A549 (cell line): ENCODE measurements at regions not wholly inside any gene's neighbourhood (a gene's known extent, or its start where the extent isn't known, plus 50 kb on each side); places are given as distances from the start of the nearest gene placed in this dataset.
A peak's percentile ranks its signal among the peaks of the same experiment; 100 is the strongest.

ENCODE experiments used
- ATAC-seq, 2 experiments: fragments of 200-7000 bp in 1 of 2; fragments of >200 bp in 1 of 2; cut with Nextera tagmentation in 1 of 2; cut with Tn5 transposase in 1 of 2; 3 replicates each; pipeline versions ENCODE4 v1.8.0 to v1.9.1; 2018 to 2020; ENCODE audit warnings: mild to moderate bottlenecking in 1 of 2, moderate library complexity in 1 of 2
- CTCF ChIA-PET: fragments of 300-600 bp; sonication (Branson Sonifier 250); formaldehyde crosslinking; extraction: SDS; loops from one replicate; lab custom pipeline; 2021; ENCODE audit warnings: antibody characterized with exemption, inconsistent platforms; lab: Yijun Ruan, JAX
- POLR2A ChIA-PET: fragments of 350-600 bp; formaldehyde crosslinking; extraction: SDS; loops from one replicate; lab custom pipeline; 2021; ENCODE audit warnings: antibody characterized with exemption, inconsistent platforms; lab: Yijun Ruan, JAX
- DNase-seq, 2 experiments: peaks; one replicate each; pipeline versions ENCODE4 v3.0.0 to v3.0.0-alpha.2; 2011 to 2016; ENCODE audit warnings: low read depth in 1 of 2, low spot score in 1 of 2
- FAIRE-seq: peaks from 2 replicates; lab custom pipeline; 2011; peaks lifted over from hg19 to GRCh38; lab: Jason Lieb, UNC
- H3K27ac ChIP-seq, 2 experiments: fragments of >200 bp; sonication (Bioruptor Twin); formaldehyde crosslinking; 3 replicates each; pipeline ENCODE4 v1.5.1; 2016 to 2017
- H3K4me1 ChIP-seq: fragments of >200 bp; sonication (Bioruptor Twin); formaldehyde crosslinking; 3 replicates; pipeline ENCODE4 v1.6.1; 2016
- H3K4me2 ChIP-seq: fragments of >200 bp; sonication (Bioruptor Twin); formaldehyde crosslinking; 3 replicates; pipeline ENCODE4 v1.6.1; 2016
- H3K4me3 ChIP-seq: fragments of >200 bp; sonication (Bioruptor Twin); formaldehyde crosslinking; 3 replicates; pipeline ENCODE4 v1.5.1; 2016
- H3K9me3 ChIP-seq: fragments of >200 bp; sonication (Bioruptor Twin); formaldehyde crosslinking; 3 replicates; pipeline ENCODE4 v1.6.1; 2016
- BHLHE40 ChIP-seq: IDR thresholded peaks from 2 replicates; pipeline ENCODE4 v1.6.1; 2012; ENCODE audit warnings: low read depth, low read length, inconsistent platforms
- CBX8 ChIP-seq: fragments of 200-600 bp; sonication (generic); IDR thresholded peaks from 2 replicates; pipeline ENCODE4 v1.6.1; 2016
- CEBPB ChIP-seq, 2 experiments: fragments of >200 bp in 1 of 2; sonication (Bioruptor Twin) in 1 of 2; formaldehyde crosslinking in 1 of 2; IDR thresholded peaks; 2 replicates each; pipeline ENCODE4 v1.6.1; 2012 to 2016
- EHF ChIP-seq: fragments of 250-450 bp; sonication (Bioruptor Pico); IDR thresholded peaks from 2 replicates; pipeline ENCODE4 v1.5.0; 2020; ENCODE audit warnings: mild to moderate bottlenecking
- EHMT2 ChIP-seq: fragments of 200-600 bp; sonication (generic); IDR thresholded peaks from 2 replicates; pipeline ENCODE4 v1.6.1; 2016; ENCODE audit warnings: antibody characterized with exemption, low read depth, mild to moderate bottlenecking, moderate library complexity
- ESRRA ChIP-seq: fragments of 150-350 bp; IDR thresholded peaks from 2 replicates; pipeline ENCODE4 v1.6.1; 2014; ENCODE audit warnings: mild to moderate bottlenecking, low read length, borderline replicate concordance
- FOSL2 ChIP-seq, 2 experiments: fragments of 450-650 bp in 1 of 2; fragments of >200 bp in 1 of 2; sonication (Bioruptor Twin) in 1 of 2; formaldehyde crosslinking; IDR thresholded peaks; 2 replicates each; pipeline versions ENCODE4 v1.5.0 to v1.6.1; 2016 to 2020; ENCODE audit warnings: mild to moderate bottlenecking in 1 of 2, moderate library complexity in 1 of 2
- FOXS1 ChIP-seq: fragments of 250-450 bp; sonication (Bioruptor Pico); IDR thresholded peaks from 2 replicates; pipeline ENCODE4 v1.5.0; 2020; ENCODE audit warnings: mild to moderate bottlenecking, moderate library complexity
- GATA3 ChIP-seq: IDR thresholded peaks from 2 replicates; pipeline ENCODE4 v1.6.1; 2012; ENCODE audit warnings: borderline replicate concordance
- HOXB13 ChIP-seq: fragments of 250-450 bp; sonication (Bioruptor Pico); IDR thresholded peaks from 2 replicates; pipeline ENCODE4 v1.5.0; 2020; ENCODE audit warnings: low read depth, mild to moderate bottlenecking, moderate library complexity
- JUN ChIP-seq, 2 experiments: fragments of >200 bp; sonication (Bioruptor Twin); formaldehyde crosslinking; IDR thresholded peaks; 2 replicates in 1 of 2; 3 replicates in 1 of 2; pipeline ENCODE4 v1.6.1; 2016 to 2017
- MAFK ChIP-seq: fragments of 450-650 bp; IDR thresholded peaks from 2 replicates; pipeline ENCODE4 v1.6.1; 2014; ENCODE audit not compliant: partially characterized antibody
- MAX ChIP-seq: IDR thresholded peaks from 2 replicates; pipeline ENCODE4 v1.6.1; 2012
- MYC ChIP-seq: IDR thresholded peaks from 2 replicates; pipeline ENCODE4 v1.6.1; 2012; ENCODE audit warnings: mild to moderate bottlenecking, inconsistent platforms, low read length, improper control_type of control experiment, borderline replicate concordance
- NFE2L2 ChIP-seq: fragments of 150-350 bp; conservative IDR thresholded peaks from 2 replicates; pipeline ENCODE4 v1.6.1; 2014; ENCODE audit warnings: low read length
- PHF8 ChIP-seq: fragments of 200-600 bp; sonication (generic); IDR thresholded peaks from 2 replicates; pipeline ENCODE4 v1.6.1; 2016; ENCODE audit warnings: low read depth, mild to moderate bottlenecking, antibody characterized with exemption, moderate library complexity, borderline replicate concordance
- POLR2A ChIP-seq: IDR thresholded peaks from 2 replicates; pipeline ENCODE4 v1.6.1; 2012; ENCODE audit warnings: mild to moderate bottlenecking, low read length
- POLR2AphosphoS2 ChIP-seq: conservative IDR thresholded peaks from 2 replicates; pipeline ENCODE4 v1.6.1; 2012; ENCODE audit warnings: low read length, improper control_type of control experiment, inconsistent platforms
- RFX5 ChIP-seq: fragments of 450-650 bp; IDR thresholded peaks from 2 replicates; pipeline ENCODE4 v1.7.1; 2014; ENCODE audit warnings: antibody characterized with exemption, mild to moderate bottlenecking, moderate library complexity
- RNF2 ChIP-seq: fragments of 200-600 bp; sonication (generic); IDR thresholded peaks from 2 replicates; pipeline ENCODE4 v1.6.1; 2016; ENCODE audit warnings: low read depth, mild to moderate bottlenecking, antibody characterized with exemption, moderate library complexity, borderline replicate concordance
- SMC3 ChIP-seq: fragments of >200 bp; sonication (Bioruptor Twin); formaldehyde crosslinking; IDR thresholded peaks from 3 replicates; pipeline ENCODE4 v1.6.1; 2018; ENCODE audit warnings: inconsistent platforms
- SREBF2 ChIP-seq: fragments of 450-650 bp; IDR thresholded peaks from 2 replicates; pipeline ENCODE4 v1.6.1; 2014; ENCODE audit warnings: mild to moderate bottlenecking, moderate library complexity
- TFCP2L1 ChIP-seq: fragments of 250-450 bp; sonication (Bioruptor Pico); IDR thresholded peaks from 2 replicates; pipeline ENCODE4 v1.5.0; 2021; ENCODE audit warnings: mild to moderate bottlenecking
- ZFP36 ChIP-seq: fragments of 450-650 bp; IDR thresholded peaks from 2 replicates; pipeline ENCODE4 v1.6.1; 2014; ENCODE audit warnings: borderline replicate concordance; ENCODE audit not compliant: partially characterized antibody
- ZNF302 ChIP-seq: fragments of 250-450 bp; sonication (Bioruptor Pico); IDR thresholded peaks from 2 replicates; pipeline ENCODE4 v1.9.0; 2021; ENCODE audit warnings: inconsistent platforms, mild to moderate bottlenecking, moderate library complexity
- WGBS: methylation state at CpG from one replicate; pipeline ENCODE4 v1.1.6; 2017; ENCODE audit errors: missing lambda C conversion rate; 5-methylcytosine and 5-hydroxymethylcytosine counted together
- TF ChIP-seq, protein P1 (sequence below): IDR thresholded peaks from 2 replicates; pipeline ENCODE4 v1.6.1; 2012; ENCODE audit warnings: low read depth, borderline replicate concordance
- TF ChIP-seq, protein P2 (sequence below): fragments of 450-650 bp; IDR thresholded peaks from 2 replicates; pipeline ENCODE4 v1.6.1; 2014; ENCODE audit warnings: antibody characterized with exemption
- TF ChIP-seq, protein P3 (sequence below): fragments of 250-450 bp; sonication (Bioruptor Pico); IDR thresholded peaks from 2 replicates; pipeline ENCODE4 v1.5.0; 2021; ENCODE audit warnings: mild to moderate bottlenecking, moderate library complexity, borderline replicate concordance

GRCh38 chr1:221089803-221090202 is 210.6 kb downstream of the HLX start:
- Histone ChIP-seq H3K4me2 (peak overlapping the region; percentile 61), H3K9me3 (no peaks in the 10 kb centered on the region), H3K27ac (peak overlapping the region; percentile 66 to 78), H3K4me3 (no peak overlapping the region), H3K4me1 (peaks cover 38% of the 10 kb centered on the region)
- DNase-seq (no peak), FAIRE-seq (no peak), ATAC-seq (peak in 1 of 2 experiments; percentile 39; a peak in 2 of 6 replicates)
- POLR2A ChIA-PET = no interaction called here
- TF ChIP-seq SMC3 (no peak), RNF2 (no peak), SREBF2 (no peak), POLR2A (no peak), MAX (no peak), CEBPB (IDR thresholded peaks at IDR 0.05) (peak in 1 of 2 experiments; percentile 58; a peak in 2 of 4 replicates), PHF8 (no peak)
- WGBS = 0% methylated on average over 1 of the region's 1 CpG
- CTCF ChIA-PET = no interaction called here

GRCh38 chr1:221093903-221094791 is 214.9 kb downstream of the HLX start:
- no peak overlapping the region for H3K4me2 ChIP-seq
- TF ChIP-seq CBX8 = no peak
- no peak for TF ChIP-seq ESRRA
- no peak for TF ChIP-seq SMC3
- no peak for TF ChIP-seq TFCP2L1 (CRISPR knock-in tag)
- CTCF ChIA-PET = interaction anchor here (1.1 to 1.5 kb wide), 2 partner anchors 284 to 290 kb away, joined by 3 to 4 read pairs; no protein-coding TSS in a partner anchor
- WGBS = 62% methylated on average over 5 of the region's 5 CpGs
- ATAC-seq (no peak), DNase-seq (no peak), FAIRE-seq (no peak)
- POLR2A ChIA-PET = interaction anchor here (0.6 kb wide), 1 partner anchor 215 kb away, joined by 3 read pairs; the partner anchor contains the start of gene HLX
- peak overlapping the region; percentile 5 to 66; a peak in 3 of 6 replicates for H3K27ac ChIP-seq
- peaks cover 8% of the 10 kb centered on the region for H3K9me3 ChIP-seq
- no peak overlapping the region for H3K4me3 ChIP-seq
- H3K4me1 ChIP-seq = peaks cover 31% of the 10 kb centered on the region

- 26% methylated on average over 6 of the region's 6 CpGs for WGBS
- H3K4me3 ChIP-seq = no peak overlapping the region
- ATAC-seq (peak; percentile 68 to 92), DNase-seq (peak in 1 of 2 experiments; percentile 80), FAIRE-seq (no peak)
- ChIA-PET POLR2A (no interaction called here), CTCF (interaction anchor here (1.7 kb wide), 1 partner anchor 56 kb away, joined by 3 read pairs; no protein-coding TSS in a partner anchor)
- peaks cover 39% of the 10 kb centered on the region for H3K4me1 ChIP-seq
- H3K9me3 ChIP-seq = peaks cover 12% of the 10 kb centered on the region
- H3K27ac ChIP-seq = peak overlapping the region; percentile 49 to 81
- H3K4me2 ChIP-seq = peak overlapping the region; percentile 50
- TF ChIP-seq, protein P1, sequence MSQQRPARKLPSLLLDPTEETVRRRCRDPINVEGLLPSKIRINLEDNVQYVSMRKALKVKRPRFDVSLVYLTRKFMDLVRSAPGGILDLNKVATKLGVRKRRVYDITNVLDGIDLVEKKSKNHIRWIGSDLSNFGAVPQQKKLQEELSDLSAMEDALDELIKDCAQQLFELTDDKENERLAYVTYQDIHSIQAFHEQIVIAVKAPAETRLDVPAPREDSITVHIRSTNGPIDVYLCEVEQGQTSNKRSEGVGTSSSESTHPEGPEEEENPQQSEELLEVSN = no peak
- TF ChIP-seq MAFK (no peak), ZNF302 (CRISPR knock-in tag) (no peak), JUN (IDR thresholded peaks at IDR 0.05) (peak; percentile 36 to 61; a peak in 1 of 5 replicates), PHF8 (no peak), FOXS1 (CRISPR knock-in tag) (no peak), RFX5 (no peak), NFE2L2 (no peak), POLR2AphosphoS2 (no peak), EHF (CRISPR knock-in tag) (no peak), ZFP36 (no peak), EHMT2 (no peak), BHLHE40 (no peak), GATA3 (peak; percentile 77), FOSL2 (IDR thresholded peaks at IDR 0.05) (no peak), FOSL2 (CRISPR knock-in tag; IDR thresholded peaks at IDR 0.05) (peak; percentile 71), MAX (peak; percentile 23; the same call in 1 of the 2 replicates), HOXB13 (CRISPR knock-in tag) (no peak), RNF2 (no peak), SREBF2 (no peak), MYC (no peak)
- TF ChIP-seq, protein P2, sequence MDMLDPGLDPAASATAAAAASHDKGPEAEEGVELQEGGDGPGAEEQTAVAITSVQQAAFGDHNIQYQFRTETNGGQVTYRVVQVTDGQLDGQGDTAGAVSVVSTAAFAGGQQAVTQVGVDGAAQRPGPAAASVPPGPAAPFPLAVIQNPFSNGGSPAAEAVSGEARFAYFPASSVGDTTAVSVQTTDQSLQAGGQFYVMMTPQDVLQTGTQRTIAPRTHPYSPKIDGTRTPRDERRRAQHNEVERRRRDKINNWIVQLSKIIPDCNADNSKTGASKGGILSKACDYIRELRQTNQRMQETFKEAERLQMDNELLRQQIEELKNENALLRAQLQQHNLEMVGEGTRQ = no peak
- TF ChIP-seq, protein P3, sequence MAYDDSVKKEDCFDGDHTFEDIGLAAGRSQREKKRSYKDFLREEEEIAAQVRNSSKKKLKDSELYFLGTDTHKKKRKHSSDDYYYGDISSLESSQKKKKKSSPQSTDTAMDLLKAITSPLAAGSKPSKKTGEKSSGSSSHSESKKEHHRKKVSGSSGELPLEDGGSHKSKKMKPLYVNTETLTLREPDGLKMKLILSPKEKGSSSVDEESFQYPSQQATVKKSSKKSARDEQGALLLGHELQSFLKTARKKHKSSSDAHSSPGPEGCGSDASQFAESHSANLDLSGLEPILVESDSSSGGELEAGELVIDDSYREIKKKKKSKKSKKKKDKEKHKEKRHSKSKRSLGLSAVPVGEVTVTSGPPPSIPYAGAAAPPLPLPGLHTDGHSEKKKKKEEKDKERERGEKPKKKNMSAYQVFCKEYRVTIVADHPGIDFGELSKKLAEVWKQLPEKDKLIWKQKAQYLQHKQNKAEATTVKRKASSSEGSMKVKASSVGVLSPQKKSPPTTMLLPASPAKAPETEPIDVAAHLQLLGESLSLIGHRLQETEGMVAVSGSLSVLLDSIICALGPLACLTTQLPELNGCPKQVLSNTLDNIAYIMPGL (CRISPR knock-in tag) = no peak
Measured at GRCh38 chr1:221097479-221098281, 218.4 kb downstream of the HLX start.
